SK-N-MC (cell line): ENCODE measurements at regions not wholly inside any gene's neighbourhood (a gene's known extent, or its start where the extent isn't known, plus 50 kb on each side); places are given as distances from the start of the nearest gene placed in this dataset.

Experiments used
- EZH2 ChIP-seq: fragments of 200-600 bp; sonication (generic); IDR thresholded peaks from one replicate; pipeline ENCODE4 v1.6.1; 2017; ENCODE audit warnings: antibody characterized with exemption
- POLR2AphosphoS5 ChIP-seq: IDR thresholded peaks from 2 replicates; pipeline ENCODE4 v1.6.1; 2012; ENCODE audit warnings: mild to moderate bottlenecking, low read depth, low read length, borderline replicate concordance

GRCh38 chr4:92060333-92060732, 243.4 kb upstream of the GRID2 start:
- TF ChIP-seq POLR2AphosphoS5: no peak
- no peak for TF ChIP-seq EZH2
